ENCODE measurements at regions not wholly inside any gene's neighbourhood (a gene's known extent, or its start where the extent isn't known, plus 50 kb on each side); places are given as distances from the start of the nearest gene placed in this dataset.

GRCh38 chr15:62958528-62959363 lies 83.8 kb upstream of the TPM1 start:
- peak in 1 of 2 donors; percentile 49 for DNase-seq (ENCODE audit: low read depth in 2 of 2)
- Histone ChIP-seq H3K4me1 (ENCODE audit: control insufficient read depth, extremely low read depth, insufficient read depth, low read length) (no peaks in the 10 kb centered on the region), H3K36me3 (ENCODE audit: control insufficient read depth, insufficient read depth, low read length) (no peaks in the 10 kb centered on the region), H3K79me2 (ENCODE audit: control insufficient read depth, insufficient read depth, low read length) (no peaks in the 10 kb centered on the region), H3K27me3 (ENCODE audit: control insufficient read depth, insufficient read depth, low read length) (no peaks in the 10 kb centered on the region), H3K4me2 (ENCODE audit: extremely low read depth, insufficient read depth, low read length) (no peak overlapping the region), H4K20me1 (ENCODE audit: control insufficient read depth, extremely low read depth, insufficient read depth, low read length) (no peaks in the 10 kb centered on the region), H2AFZ (ENCODE audit: low read length) (no peak overlapping the region), H3K9me3 (ENCODE audit: control insufficient read depth, insufficient read depth, low read depth, low read length) (no peaks in the 10 kb centered on the region), H3K27ac (ENCODE audit: insufficient read depth, low read length) (no peak overlapping the region), H3K4me3 (replicated peaks in 1 of 4; ENCODE audit: control extremely low read depth in 1 of 4, insufficient read depth in 1 of 4, low read depth in 3 of 4, low read length in 4 of 4) (no peak overlapping the region), H3K9ac (ENCODE audit: insufficient read depth, low read length) (no peak overlapping the region)
- TF ChIP-seq EZH2 (IDR thresholded peaks at IDR 0.05; ENCODE audit: low read length, missing control alignments) (no peak), CTCF (conservative IDR thresholded peaks at IDR 0.05 in 1 of 2, IDR thresholded peaks at IDR 0.05 in 1 of 2; ENCODE audit: low read depth in 1 of 2, low read length in 2 of 2) (no peak)

- Histone ChIP-seq H3K27me3 (ENCODE audit: control insufficient read depth, insufficient read depth, low read length) (no peaks in the 10 kb centered on the region), H3K4me3 (replicated peaks in 1 of 4; ENCODE audit: control extremely low read depth in 1 of 4, insufficient read depth in 1 of 4, low read depth in 3 of 4, low read length in 4 of 4) (no peak overlapping the region), H3K4me1 (ENCODE audit: control insufficient read depth, extremely low read depth, insufficient read depth, low read length) (no peaks in the 10 kb centered on the region), H3K36me3 (ENCODE audit: control insufficient read depth, insufficient read depth, low read length) (no peaks in the 10 kb centered on the region), H3K9ac (ENCODE audit: insufficient read depth, low read length) (no peak overlapping the region), H3K27ac (ENCODE audit: insufficient read depth, low read length) (no peak overlapping the region), H4K20me1 (ENCODE audit: control insufficient read depth, extremely low read depth, insufficient read depth, low read length) (no peaks in the 10 kb centered on the region), H3K4me2 (ENCODE audit: extremely low read depth, insufficient read depth, low read length) (no peak overlapping the region), H2AFZ (ENCODE audit: low read length) (no peak overlapping the region), H3K9me3 (ENCODE audit: control insufficient read depth, insufficient read depth, low read depth, low read length) (no peaks in the 10 kb centered on the region), H3K79me2 (ENCODE audit: control insufficient read depth, insufficient read depth, low read length) (no peaks in the 10 kb centered on the region)
- TF ChIP-seq CTCF (conservative IDR thresholded peaks at IDR 0.05 in 1 of 2, IDR thresholded peaks at IDR 0.05 in 1 of 2; ENCODE audit: low read depth in 1 of 2, low read length in 2 of 2) (no peak), EZH2 (IDR thresholded peaks at IDR 0.05; ENCODE audit: low read length, missing control alignments) (no peak)
- DNase-seq (ENCODE audit: low read depth in 2 of 2), result no peak
Measured at GRCh38 chr15:62961134-62961533, 81.4 kb upstream of the TPM1 start.

GRCh38 chr15:62962101-62962995 lies 80.2 kb upstream of the TPM1 start:
- H3K36me3 ChIP-seq (ENCODE audit: control insufficient read depth, insufficient read depth, low read length), result no peaks in the 10 kb centered on the region
- H3K9me3 ChIP-seq (ENCODE audit: control insufficient read depth, insufficient read depth, low read depth, low read length), result no peaks in the 10 kb centered on the region
- H3K4me2 ChIP-seq (ENCODE audit: extremely low read depth, insufficient read depth, low read length), result no peak overlapping the region
- no peak overlapping the region for H3K9ac ChIP-seq (ENCODE audit: insufficient read depth, low read length)
- TF ChIP-seq CTCF (conservative IDR thresholded peaks at IDR 0.05 in 1 of 2, IDR thresholded peaks at IDR 0.05 in 1 of 2; ENCODE audit: low read depth in 1 of 2, low read length in 2 of 2) (no peak), EZH2 (IDR thresholded peaks at IDR 0.05; ENCODE audit: low read length, missing control alignments) (no peak)
- no peak for DNase-seq (ENCODE audit: low read depth in 2 of 2)
- H3K4me3 ChIP-seq (replicated peaks in 1 of 4; ENCODE audit: control extremely low read depth in 1 of 4, insufficient read depth in 1 of 4, low read depth in 3 of 4, low read length in 4 of 4), result no peak overlapping the region
- H3K27me3 ChIP-seq (ENCODE audit: control insufficient read depth, insufficient read depth, low read length), result no peaks in the 10 kb centered on the region
- H3K79me2 ChIP-seq (ENCODE audit: control insufficient read depth, insufficient read depth, low read length), result no peaks in the 10 kb centered on the region
- H3K27ac ChIP-seq (ENCODE audit: insufficient read depth, low read length), result no peak overlapping the region
- H2AFZ ChIP-seq (ENCODE audit: low read length), result no peak overlapping the region
- H3K4me1 ChIP-seq (ENCODE audit: control insufficient read depth, extremely low read depth, insufficient read depth, low read length), result no peaks in the 10 kb centered on the region
- no peaks in the 10 kb centered on the region for H4K20me1 ChIP-seq (ENCODE audit: control insufficient read depth, extremely low read depth, insufficient read depth, low read length)

Data from fibroblast of lung (primary cell).